ENCODE measurements at regions not wholly inside any gene's neighbourhood (a gene's known extent, or its start where the extent isn't known, plus 50 kb on each side); places are given as distances from the start of the nearest gene placed in this dataset.

DNA sequence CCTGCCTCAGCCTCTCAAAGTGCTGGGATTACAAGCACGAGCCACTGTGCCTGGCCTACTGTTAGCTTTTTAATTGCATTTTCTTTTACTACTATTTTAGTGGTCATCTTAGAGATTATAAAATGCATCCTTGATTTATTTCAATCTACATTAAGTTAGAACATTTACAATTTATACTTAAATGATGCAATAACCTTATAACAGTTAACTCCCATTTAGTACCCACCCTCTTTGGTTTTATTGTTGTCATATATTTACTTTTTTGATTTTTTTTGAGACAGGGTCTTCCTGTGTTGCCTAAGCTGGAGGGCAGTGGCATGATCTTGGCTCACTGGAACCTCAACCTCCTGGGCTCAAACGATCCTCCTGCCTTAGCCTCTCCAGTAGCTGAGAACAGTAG lies 77.3 kb downstream of the PPCDC start:
- TF ChIP-seq, protein P1, sequence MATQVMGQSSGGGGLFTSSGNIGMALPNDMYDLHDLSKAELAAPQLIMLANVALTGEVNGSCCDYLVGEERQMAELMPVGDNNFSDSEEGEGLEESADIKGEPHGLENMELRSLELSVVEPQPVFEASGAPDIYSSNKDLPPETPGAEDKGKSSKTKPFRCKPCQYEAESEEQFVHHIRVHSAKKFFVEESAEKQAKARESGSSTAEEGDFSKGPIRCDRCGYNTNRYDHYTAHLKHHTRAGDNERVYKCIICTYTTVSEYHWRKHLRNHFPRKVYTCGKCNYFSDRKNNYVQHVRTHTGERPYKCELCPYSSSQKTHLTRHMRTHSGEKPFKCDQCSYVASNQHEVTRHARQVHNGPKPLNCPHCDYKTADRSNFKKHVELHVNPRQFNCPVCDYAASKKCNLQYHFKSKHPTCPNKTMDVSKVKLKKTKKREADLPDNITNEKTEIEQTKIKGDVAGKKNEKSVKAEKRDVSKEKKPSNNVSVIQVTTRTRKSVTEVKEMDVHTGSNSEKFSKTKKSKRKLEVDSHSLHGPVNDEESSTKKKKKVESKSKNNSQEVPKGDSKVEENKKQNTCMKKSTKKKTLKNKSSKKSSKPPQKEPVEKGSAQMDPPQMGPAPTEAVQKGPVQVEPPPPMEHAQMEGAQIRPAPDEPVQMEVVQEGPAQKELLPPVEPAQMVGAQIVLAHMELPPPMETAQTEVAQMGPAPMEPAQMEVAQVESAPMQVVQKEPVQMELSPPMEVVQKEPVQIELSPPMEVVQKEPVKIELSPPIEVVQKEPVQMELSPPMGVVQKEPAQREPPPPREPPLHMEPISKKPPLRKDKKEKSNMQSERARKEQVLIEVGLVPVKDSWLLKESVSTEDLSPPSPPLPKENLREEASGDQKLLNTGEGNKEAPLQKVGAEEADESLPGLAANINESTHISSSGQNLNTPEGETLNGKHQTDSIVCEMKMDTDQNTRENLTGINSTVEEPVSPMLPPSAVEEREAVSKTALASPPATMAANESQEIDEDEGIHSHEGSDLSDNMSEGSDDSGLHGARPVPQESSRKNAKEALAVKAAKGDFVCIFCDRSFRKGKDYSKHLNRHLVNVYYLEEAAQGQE (IDR thresholded peaks at IDR 0.05; ENCODE audit: low read depth) = no peak
- TF ChIP-seq ZBTB7A (IDR thresholded peaks at IDR 0.05; ENCODE audit: low read depth) = no peak
- no peak for TF ChIP-seq CREB1 (IDR thresholded peaks at IDR 0.05; ENCODE audit: low read depth)
- TF ChIP-seq TAF1 (IDR thresholded peaks at IDR 0.05; ENCODE audit: low read depth) = no peak
- TF ChIP-seq FOXM1 (IDR thresholded peaks at IDR 0.05; ENCODE audit: borderline replicate concordance, low read depth) = no peak
- TF ChIP-seq TEAD4 (IDR thresholded peaks at IDR 0.05) = no peak
- TF ChIP-seq NFIC (IDR thresholded peaks at IDR 0.05) = no peak
- no peak for TF ChIP-seq CEBPB (IDR thresholded peaks at IDR 0.05)
- no peak for TF ChIP-seq EP300 (IDR thresholded peaks at IDR 0.05; ENCODE audit: borderline replicate concordance)

DNA sequence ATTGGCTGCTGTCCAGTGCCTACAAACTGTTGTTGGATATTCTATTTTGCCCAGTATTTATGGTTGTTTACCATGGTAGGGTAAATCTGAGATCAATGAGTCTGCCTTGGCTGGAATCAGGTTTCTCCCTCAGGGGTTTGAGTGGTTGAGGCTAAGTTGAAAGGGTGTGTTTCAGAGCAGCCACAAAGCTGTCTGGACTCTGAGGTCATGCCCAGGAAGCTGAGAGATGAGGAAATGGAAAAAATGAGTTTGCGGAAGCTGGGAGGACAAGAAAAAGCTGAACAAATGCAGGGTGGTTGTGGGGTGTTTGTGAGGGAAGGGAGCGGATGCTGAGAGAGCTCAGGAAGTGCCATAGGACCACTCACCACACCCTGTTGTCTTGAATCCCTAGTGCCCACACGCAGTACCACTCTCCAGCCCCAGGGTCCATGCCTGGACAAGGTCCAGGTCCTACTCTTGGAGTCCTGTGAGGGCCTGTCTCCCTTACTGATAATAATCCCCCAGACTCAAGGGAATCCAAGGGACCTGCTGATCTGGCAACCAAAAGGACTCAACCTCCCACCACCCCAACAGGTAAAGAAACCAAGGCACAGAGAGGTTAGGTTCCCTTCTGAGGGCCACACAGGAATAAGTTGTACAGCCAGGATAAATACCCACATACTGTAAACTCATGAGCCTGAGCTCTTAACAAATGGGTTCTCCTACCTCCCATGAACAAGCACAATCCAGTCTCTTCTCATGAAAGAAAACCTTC lies 81.6 kb downstream of the PPCDC start:
- TF ChIP-seq TCF12 (IDR thresholded peaks at IDR 0.05; ENCODE audit: low read depth) (peak; percentile 94), NFIC (IDR thresholded peaks at IDR 0.05) (peak; percentile 81), RAD21 (IDR thresholded peaks at IDR 0.05; ENCODE audit: low read depth) (0 out of 2 replicates have a peak, but pooled peaks have one; percentile 8), CEBPB (IDR thresholded peaks at IDR 0.05) (peak; percentile 40; the same call in 1 of the 2 replicates), TEAD4 (IDR thresholded peaks at IDR 0.05) (no peak; the same call in none of the 2 replicates), TAF1 (IDR thresholded peaks at IDR 0.05; ENCODE audit: low read depth) (no peak), YY1 (IDR thresholded peaks at IDR 0.05; ENCODE audit: low read depth) (no peak), FOXM1 (IDR thresholded peaks at IDR 0.05; ENCODE audit: borderline replicate concordance, low read depth) (peak; percentile 82), CREB1 (IDR thresholded peaks at IDR 0.05; ENCODE audit: low read depth) (peak; percentile 53), EGR1 (IDR thresholded peaks at IDR 0.05) (no peak), EP300 (IDR thresholded peaks at IDR 0.05; ENCODE audit: borderline replicate concordance) (peak; percentile 96), ZBTB7A (IDR thresholded peaks at IDR 0.05; ENCODE audit: low read depth) (no peak)
- TF ChIP-seq, protein P2, sequence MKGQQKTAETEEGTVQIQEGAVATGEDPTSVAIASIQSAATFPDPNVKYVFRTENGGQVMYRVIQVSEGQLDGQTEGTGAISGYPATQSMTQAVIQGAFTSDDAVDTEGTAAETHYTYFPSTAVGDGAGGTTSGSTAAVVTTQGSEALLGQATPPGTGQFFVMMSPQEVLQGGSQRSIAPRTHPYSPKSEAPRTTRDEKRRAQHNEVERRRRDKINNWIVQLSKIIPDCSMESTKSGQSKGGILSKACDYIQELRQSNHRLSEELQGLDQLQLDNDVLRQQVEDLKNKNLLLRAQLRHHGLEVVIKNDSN (IDR thresholded peaks at IDR 0.05) = no peak
- TF ChIP-seq, protein P1 (IDR thresholded peaks at IDR 0.05; ENCODE audit: low read depth) = no peak
- TF ChIP-seq, protein P3, sequence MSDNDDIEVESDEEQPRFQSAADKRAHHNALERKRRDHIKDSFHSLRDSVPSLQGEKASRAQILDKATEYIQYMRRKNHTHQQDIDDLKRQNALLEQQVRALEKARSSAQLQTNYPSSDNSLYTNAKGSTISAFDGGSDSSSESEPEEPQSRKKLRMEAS (IDR thresholded peaks at IDR 0.05) = no peak

DNA sequence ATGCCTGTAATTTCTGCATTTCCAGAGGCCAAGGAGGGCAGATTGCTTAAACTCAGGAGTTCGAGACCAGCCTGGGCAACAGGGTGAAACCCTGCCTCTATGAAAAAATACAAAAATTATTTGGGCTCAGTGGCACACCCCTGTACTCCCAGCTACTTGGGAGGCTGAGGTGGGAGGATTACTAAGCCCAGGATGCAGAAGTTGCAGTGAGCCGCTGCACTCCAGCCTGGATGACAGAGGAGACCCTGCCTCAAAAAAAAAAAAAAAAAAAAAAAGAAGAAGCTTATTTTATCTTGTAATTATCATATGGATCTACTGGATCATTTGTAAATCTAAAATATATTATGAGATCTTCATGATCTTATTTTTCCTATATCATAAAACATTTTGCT lies 84.1 kb downstream of the PPCDC start:
- TF ChIP-seq, protein P3 (IDR thresholded peaks at IDR 0.05) = no peak
- TF ChIP-seq CREB1 (IDR thresholded peaks at IDR 0.05; ENCODE audit: low read depth) (no peak), RAD21 (IDR thresholded peaks at IDR 0.05; ENCODE audit: low read depth) (no peak), EP300 (IDR thresholded peaks at IDR 0.05; ENCODE audit: borderline replicate concordance) (no peak), EGR1 (IDR thresholded peaks at IDR 0.05) (no peak), TAF1 (IDR thresholded peaks at IDR 0.05; ENCODE audit: low read depth) (no peak), TEAD4 (IDR thresholded peaks at IDR 0.05) (no peak), NFIC (IDR thresholded peaks at IDR 0.05) (no peak), TCF12 (IDR thresholded peaks at IDR 0.05; ENCODE audit: low read depth) (no peak), ZBTB7A (IDR thresholded peaks at IDR 0.05; ENCODE audit: low read depth) (no peak), CEBPB (IDR thresholded peaks at IDR 0.05) (no peak), FOXM1 (IDR thresholded peaks at IDR 0.05; ENCODE audit: borderline replicate concordance, low read depth) (no peak), YY1 (IDR thresholded peaks at IDR 0.05; ENCODE audit: low read depth) (no peak)
- TF ChIP-seq, protein P2 (IDR thresholded peaks at IDR 0.05) = no peak
- TF ChIP-seq, protein P1 (IDR thresholded peaks at IDR 0.05; ENCODE audit: low read depth) = no peak
